LNCAP (cell line): ENCODE measurements at regions not wholly inside any gene's neighbourhood (a gene's known extent, or its start where the extent isn't known, plus 50 kb on each side); places are given as distances from the start of the nearest gene placed in this dataset.

ENCODE experiments used
- TF ChIP-seq, protein P1 (sequence below): fragments of 450-650 bp; IDR thresholded peaks from 2 replicates; pipeline ENCODE4 v1.5.1; 2017; ENCODE audit warnings: mild to moderate bottlenecking

DNA sequence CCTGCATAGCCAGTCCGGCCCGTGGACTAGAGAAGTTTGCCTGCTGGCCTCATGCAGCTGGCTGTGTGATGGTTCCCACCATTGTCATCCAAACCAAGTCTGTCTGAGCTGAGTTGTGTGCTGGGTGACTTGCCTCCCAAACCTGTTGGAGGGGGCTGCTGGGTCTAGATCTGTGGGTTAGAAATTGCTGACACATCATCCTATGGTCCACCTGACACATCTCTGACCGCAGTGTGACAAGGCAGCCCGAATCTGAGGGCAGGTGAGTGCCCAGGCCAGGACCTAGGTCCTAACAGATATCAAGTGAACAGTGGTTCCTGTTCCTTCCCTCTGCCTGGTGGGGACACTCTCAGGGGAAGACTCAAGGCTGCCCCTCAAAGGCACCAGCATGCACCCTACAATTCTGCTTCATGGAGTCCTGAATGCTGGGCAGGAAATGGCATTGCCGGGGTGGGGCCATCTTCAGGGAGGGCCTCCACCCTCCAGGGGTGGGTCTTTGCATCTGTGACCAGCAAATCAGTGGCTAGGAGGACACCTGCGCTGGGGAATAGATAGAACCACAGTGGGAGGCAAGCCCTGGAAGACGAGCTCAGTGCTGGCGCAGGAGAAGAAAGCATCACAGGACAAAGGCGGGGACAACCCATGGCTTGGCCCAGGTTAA, 117.9 kb upstream of the ID2 start:
- TF ChIP-seq, protein P1, sequence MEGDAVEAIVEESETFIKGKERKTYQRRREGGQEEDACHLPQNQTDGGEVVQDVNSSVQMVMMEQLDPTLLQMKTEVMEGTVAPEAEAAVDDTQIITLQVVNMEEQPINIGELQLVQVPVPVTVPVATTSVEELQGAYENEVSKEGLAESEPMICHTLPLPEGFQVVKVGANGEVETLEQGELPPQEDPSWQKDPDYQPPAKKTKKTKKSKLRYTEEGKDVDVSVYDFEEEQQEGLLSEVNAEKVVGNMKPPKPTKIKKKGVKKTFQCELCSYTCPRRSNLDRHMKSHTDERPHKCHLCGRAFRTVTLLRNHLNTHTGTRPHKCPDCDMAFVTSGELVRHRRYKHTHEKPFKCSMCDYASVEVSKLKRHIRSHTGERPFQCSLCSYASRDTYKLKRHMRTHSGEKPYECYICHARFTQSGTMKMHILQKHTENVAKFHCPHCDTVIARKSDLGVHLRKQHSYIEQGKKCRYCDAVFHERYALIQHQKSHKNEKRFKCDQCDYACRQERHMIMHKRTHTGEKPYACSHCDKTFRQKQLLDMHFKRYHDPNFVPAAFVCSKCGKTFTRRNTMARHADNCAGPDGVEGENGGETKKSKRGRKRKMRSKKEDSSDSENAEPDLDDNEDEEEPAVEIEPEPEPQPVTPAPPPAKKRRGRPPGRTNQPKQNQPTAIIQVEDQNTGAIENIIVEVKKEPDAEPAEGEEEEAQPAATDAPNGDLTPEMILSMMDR: no peak

DNA sequence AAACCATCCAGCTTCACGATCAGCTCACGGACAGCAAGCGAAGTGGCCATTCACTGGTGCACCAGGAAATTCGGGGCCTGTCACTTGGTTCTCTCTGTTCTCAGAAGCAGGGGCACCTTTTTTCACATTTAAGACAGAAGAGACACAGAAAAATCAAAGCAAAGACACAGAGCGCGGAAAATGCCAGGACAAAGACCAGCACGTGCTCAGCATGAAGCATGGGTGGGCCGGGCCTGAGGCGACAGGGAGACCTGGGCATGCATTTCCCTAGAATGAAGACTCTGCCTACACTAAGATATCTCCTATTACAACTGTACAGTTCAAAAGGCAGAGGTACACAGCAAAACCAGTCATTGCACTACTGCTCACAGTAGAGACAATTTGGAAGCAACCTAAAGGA, 117.4 kb upstream of the ID2 start:
- TF ChIP-seq, protein P1: no peak

DNA sequence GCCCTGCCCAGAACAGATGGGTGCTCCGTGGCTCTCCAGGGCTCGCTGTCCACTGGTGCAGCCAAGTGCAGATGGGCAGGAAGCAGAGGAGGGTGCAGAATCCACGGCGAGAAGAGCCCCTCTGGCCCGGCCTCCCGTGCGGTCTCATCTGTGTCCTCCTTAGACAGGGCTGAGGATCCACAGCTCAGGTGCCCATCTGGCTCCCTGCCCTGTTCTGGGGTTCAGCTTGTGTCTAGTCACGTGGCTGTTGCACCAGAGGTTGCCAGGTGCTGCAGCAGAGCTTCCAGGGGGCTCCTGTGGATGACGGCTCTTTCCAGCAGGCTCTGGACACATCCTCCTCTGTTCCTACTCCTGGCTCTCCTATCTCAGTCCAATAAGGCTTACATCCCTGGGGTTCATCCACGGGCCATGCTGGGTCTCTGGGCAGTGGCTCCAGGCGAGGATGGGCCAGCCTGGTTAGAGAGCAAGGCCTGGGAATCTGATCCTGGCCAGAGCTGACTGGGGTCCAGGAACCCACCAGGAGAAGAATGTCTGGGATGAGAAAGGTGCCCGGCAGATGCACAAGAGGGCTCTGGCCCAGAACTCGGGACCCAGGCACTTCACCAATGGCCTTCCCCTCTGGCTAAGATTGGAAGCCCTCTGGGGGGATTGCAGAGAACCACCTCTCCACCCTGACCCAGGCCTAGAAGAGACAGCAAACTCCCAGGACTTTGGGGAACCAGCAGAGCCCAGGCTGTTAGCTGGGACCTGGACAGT, 116.3 kb upstream of the ID2 start:
- TF ChIP-seq, protein P1: no peak

DNA sequence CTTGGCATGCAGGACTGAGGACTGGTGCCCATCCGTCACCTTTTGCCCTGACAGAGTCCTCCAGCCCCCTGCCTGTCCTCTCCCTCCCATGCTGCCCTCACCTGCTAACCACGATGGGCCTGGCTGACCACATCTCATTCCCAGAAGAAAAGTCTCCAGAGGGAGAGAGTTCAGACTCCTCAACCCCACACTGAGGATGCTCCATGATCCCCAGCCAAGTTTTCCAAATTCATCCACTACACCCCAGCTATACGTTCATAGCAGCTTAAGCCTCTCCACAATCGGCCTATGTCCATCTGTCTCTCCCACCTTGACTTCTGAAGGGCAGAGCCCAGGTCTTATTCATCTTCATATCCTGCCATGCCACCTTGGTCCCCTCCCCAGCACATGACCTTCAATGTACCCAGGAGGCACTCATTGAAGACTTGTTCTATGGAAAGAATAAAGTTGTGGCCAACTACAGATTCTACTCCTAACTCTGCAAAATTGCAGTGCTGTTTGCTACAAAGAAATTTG, 115.6 kb upstream of the ID2 start:
- TF ChIP-seq, protein P1: no peak

DNA sequence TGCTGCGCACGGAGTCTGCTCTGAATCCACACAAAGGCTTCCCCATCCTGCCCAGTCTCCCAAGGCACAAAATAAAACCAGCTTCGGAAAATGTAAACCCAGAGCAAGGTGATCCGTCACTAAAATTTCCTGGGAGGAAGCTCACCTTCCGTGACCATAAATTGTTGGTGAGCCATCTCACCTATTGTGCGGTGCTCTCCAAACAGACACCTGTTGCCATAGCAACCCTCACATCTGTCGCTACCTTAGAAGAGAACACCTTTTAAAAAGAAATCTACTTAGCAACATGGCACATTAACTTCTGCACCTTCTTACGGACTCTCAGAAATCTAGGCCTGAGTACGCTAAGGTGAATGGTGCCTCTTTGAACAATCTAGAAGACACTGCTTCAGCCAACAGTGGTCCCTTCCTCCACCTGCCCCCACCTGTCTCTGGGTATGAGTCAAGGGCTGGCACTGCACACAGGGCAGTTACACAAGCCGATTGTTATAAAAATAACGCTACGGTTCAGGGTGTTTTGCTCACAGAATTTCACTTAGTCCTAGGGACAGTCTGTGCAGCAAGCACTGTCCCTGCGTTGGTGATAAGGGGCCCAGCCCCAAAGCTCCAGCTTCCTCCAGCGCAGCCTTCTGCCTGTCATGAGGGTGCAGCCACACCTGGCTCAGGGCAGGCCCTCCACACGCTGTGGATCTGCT, 114.9 kb upstream of the ID2 start:
- TF ChIP-seq, protein P1: no peak

DNA sequence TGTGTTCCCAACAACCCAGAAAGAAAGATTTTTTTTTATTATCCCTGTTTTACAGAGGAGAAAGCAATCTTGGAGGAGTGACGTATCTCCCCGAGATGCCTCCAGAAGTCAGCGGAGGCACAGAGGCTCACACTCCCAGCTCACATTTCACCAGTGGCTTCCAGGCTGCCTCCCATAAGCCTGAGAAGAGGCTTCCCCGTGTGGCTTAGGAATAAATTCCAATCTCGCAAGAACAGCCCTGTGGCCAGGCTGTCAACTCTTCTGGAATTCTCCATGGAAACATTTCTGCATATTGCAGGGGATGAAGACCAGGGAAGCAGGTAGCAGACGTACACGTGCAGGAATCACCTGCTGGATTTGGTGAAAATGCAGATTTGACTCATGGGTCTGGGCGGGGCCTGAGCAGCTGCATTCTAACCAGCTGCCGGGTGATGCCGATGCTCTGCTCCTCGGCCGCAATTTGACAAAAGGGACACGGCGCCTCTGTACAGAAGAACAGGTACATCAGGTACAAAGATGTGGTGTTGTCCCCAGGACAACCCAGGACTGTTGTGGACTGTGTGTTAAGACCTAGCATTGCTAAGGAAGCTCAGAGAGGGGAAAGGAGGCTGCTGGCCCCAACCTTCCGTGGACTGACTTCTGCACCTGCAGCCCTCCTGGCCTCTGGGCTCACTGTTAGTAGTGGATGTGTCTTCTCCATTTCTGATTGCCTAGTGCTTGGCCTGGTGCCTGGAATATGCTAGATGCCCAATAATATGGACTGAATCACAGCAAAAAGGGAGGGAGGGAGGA, 114.2 kb upstream of the ID2 start:
- TF ChIP-seq, protein P1: no peak
